ENCODE measurements at regions not wholly inside any gene's neighbourhood (a gene's known extent, or its start where the extent isn't known, plus 50 kb on each side); places are given as distances from the start of the nearest gene placed in this dataset.

GRCh38 chr5:116699332-116699731, 124.7 kb upstream of the SEMA6A start:
- DNase-seq (ENCODE audit: insufficient read length, low spot score) (no peak), FAIRE-seq (no peak)
- no peak for TF ChIP-seq POU2F2 (IDR thresholded peaks at IDR 0.05; ENCODE audit: low read depth, low read length)
- peak; percentile 62 for TF ChIP-seq SPI1 (IDR thresholded peaks at IDR 0.05; ENCODE audit: low read depth, low read length)
- no peak for TF ChIP-seq POLR2AphosphoS5 (IDR thresholded peaks at IDR 0.05; ENCODE audit: low read depth, low read length)
- no peak for TF ChIP-seq POLR2A (IDR thresholded peaks at IDR 0.05; ENCODE audit: low read depth, low read length)
- no peak for TF ChIP-seq PAX5 (IDR thresholded peaks at IDR 0.05; ENCODE audit: insufficient read depth, low read length, severe bottlenecking)

GRCh38 chr5:116696366-116696765, 121.7 kb upstream of the SEMA6A start:
- TF ChIP-seq TAF1 (IDR thresholded peaks at IDR 0.05; ENCODE audit: low read depth, low read length) (no peak), POU2F2 (IDR thresholded peaks at IDR 0.05; ENCODE audit: low read depth, low read length) (peak; percentile 97)
- peak; percentile 76 for FAIRE-seq
- DNase-seq (ENCODE audit: insufficient read length, low spot score): no peak

GRCh38 chr5:116695681-116696080, 121.1 kb upstream of the SEMA6A start:
- no peak for FAIRE-seq

GRCh38 chr5:116686438-116686837, 111.8 kb upstream of the SEMA6A start:
- DNase-seq (ENCODE audit: insufficient read length, low spot score) (no peak), FAIRE-seq (no peak)
- no peak for TF ChIP-seq POLR2A (IDR thresholded peaks at IDR 0.05; ENCODE audit: low read depth, low read length)
- no peak for TF ChIP-seq TAF1 (IDR thresholded peaks at IDR 0.05; ENCODE audit: low read depth, low read length)
- no peak for TF ChIP-seq POLR2AphosphoS5 (IDR thresholded peaks at IDR 0.05; ENCODE audit: low read depth, low read length)
- no peak for TF ChIP-seq SPI1 (IDR thresholded peaks at IDR 0.05; ENCODE audit: low read depth, low read length)
- TF ChIP-seq PAX5 (IDR thresholded peaks at IDR 0.05; ENCODE audit: insufficient read depth, low read length, severe bottlenecking): no peak
- no peak for TF ChIP-seq POU2F2 (IDR thresholded peaks at IDR 0.05; ENCODE audit: low read depth, low read length)

More at GRCh38 chr5:116695681-116696080, 121.1 kb upstream of the SEMA6A start:
- DNase-seq (ENCODE audit: insufficient read length, low spot score): no peak
- TF ChIP-seq POLR2A (IDR thresholded peaks at IDR 0.05; ENCODE audit: low read depth, low read length) (no peak), POU2F2 (IDR thresholded peaks at IDR 0.05; ENCODE audit: low read depth, low read length) (no peak), SPI1 (IDR thresholded peaks at IDR 0.05; ENCODE audit: low read depth, low read length) (no peak), PAX5 (IDR thresholded peaks at IDR 0.05; ENCODE audit: insufficient read depth, low read length, severe bottlenecking) (no peak), POLR2AphosphoS5 (IDR thresholded peaks at IDR 0.05; ENCODE audit: low read depth, low read length) (no peak), TAF1 (IDR thresholded peaks at IDR 0.05; ENCODE audit: low read depth, low read length) (no peak)

- no peak for TF ChIP-seq POU2F2 (IDR thresholded peaks at IDR 0.05; ENCODE audit: low read depth, low read length)
- no peak for TF ChIP-seq SPI1 (IDR thresholded peaks at IDR 0.05; ENCODE audit: low read depth, low read length)
- TF ChIP-seq POLR2A (IDR thresholded peaks at IDR 0.05; ENCODE audit: low read depth, low read length): no peak
- TF ChIP-seq TAF1 (IDR thresholded peaks at IDR 0.05; ENCODE audit: low read depth, low read length): no peak
- FAIRE-seq (no peak), DNase-seq (ENCODE audit: insufficient read length, low spot score) (no peak)
Observed at GRCh38 chr5:116685931-116686330, 111.3 kb upstream of the SEMA6A start.

- TF ChIP-seq SPI1 (IDR thresholded peaks at IDR 0.05; ENCODE audit: low read depth, low read length) (no peak), PAX5 (IDR thresholded peaks at IDR 0.05; ENCODE audit: insufficient read depth, low read length, severe bottlenecking) (no peak), TAF1 (IDR thresholded peaks at IDR 0.05; ENCODE audit: low read depth, low read length) (no peak), POLR2AphosphoS5 (IDR thresholded peaks at IDR 0.05; ENCODE audit: low read depth, low read length) (no peak), POLR2A (IDR thresholded peaks at IDR 0.05; ENCODE audit: low read depth, low read length) (no peak), POU2F2 (IDR thresholded peaks at IDR 0.05; ENCODE audit: low read depth, low read length) (no peak)
- FAIRE-seq (no peak), DNase-seq (ENCODE audit: insufficient read length, low spot score) (no peak)
Observed at GRCh38 chr5:116685069-116685468, 110.4 kb upstream of the SEMA6A start.

GRCh38 chr5:116681334-116682013, 106.9 kb upstream of the SEMA6A start:
- no peak for TF ChIP-seq POLR2AphosphoS5 (IDR thresholded peaks at IDR 0.05; ENCODE audit: low read depth, low read length)
- TF ChIP-seq POU2F2 (IDR thresholded peaks at IDR 0.05; ENCODE audit: low read depth, low read length): no peak
- no peak for TF ChIP-seq PAX5 (IDR thresholded peaks at IDR 0.05; ENCODE audit: insufficient read depth, low read length, severe bottlenecking)
- peak; percentile 77 for TF ChIP-seq SPI1 (IDR thresholded peaks at IDR 0.05; ENCODE audit: low read depth, low read length)
- DNase-seq (ENCODE audit: insufficient read length, low spot score) (no peak), FAIRE-seq (peak; percentile 69)

- DNase-seq (ENCODE audit: insufficient read length, low spot score) (no peak), FAIRE-seq (no peak)
- TF ChIP-seq PAX5 (IDR thresholded peaks at IDR 0.05; ENCODE audit: insufficient read depth, low read length, severe bottlenecking): no peak
- TF ChIP-seq POU2F2 (IDR thresholded peaks at IDR 0.05; ENCODE audit: low read depth, low read length): no peak
- no peak for TF ChIP-seq TAF1 (IDR thresholded peaks at IDR 0.05; ENCODE audit: low read depth, low read length)
- TF ChIP-seq SPI1 (IDR thresholded peaks at IDR 0.05; ENCODE audit: low read depth, low read length): no peak
- no peak for TF ChIP-seq POLR2A (IDR thresholded peaks at IDR 0.05; ENCODE audit: low read depth, low read length)
- no peak for TF ChIP-seq POLR2AphosphoS5 (IDR thresholded peaks at IDR 0.05; ENCODE audit: low read depth, low read length)
Observed at GRCh38 chr5:116675626-116675910, 100.9 kb upstream of the SEMA6A start.

GRCh38 chr5:116674881-116675625, 100.4 kb upstream of the SEMA6A start:
- TF ChIP-seq POLR2AphosphoS5 (IDR thresholded peaks at IDR 0.05; ENCODE audit: low read depth, low read length) (no peak), POLR2A (IDR thresholded peaks at IDR 0.05; ENCODE audit: low read depth, low read length) (no peak)
- DNase-seq (ENCODE audit: insufficient read length, low spot score) (no peak), FAIRE-seq (no peak)

GRCh38 chr5:116673453-116673852, 98.8 kb upstream of the SEMA6A start:
- DNase-seq (ENCODE audit: insufficient read length, low spot score) (no peak), FAIRE-seq (peak; percentile 41)
- TF ChIP-seq POLR2AphosphoS5 (IDR thresholded peaks at IDR 0.05; ENCODE audit: low read depth, low read length) (no peak), SPI1 (IDR thresholded peaks at IDR 0.05; ENCODE audit: low read depth, low read length) (peak; percentile 80)
